ENCODE measurements at regions not wholly inside any gene's neighbourhood (a gene's known extent, or its start where the extent isn't known, plus 50 kb on each side); places are given as distances from the start of the nearest gene placed in this dataset.

GRCh38 chr2:196258407-196258806, 87.0 kb upstream of the STK17B start:
- TF ChIP-seq EZH2 (IDR thresholded peaks at IDR 0.05; ENCODE audit: borderline replicate concordance, low read depth, low read length, severe bottlenecking), result no peak
- no peak for TF ChIP-seq CTCF (IDR thresholded peaks at IDR 0.05; ENCODE audit: extremely low read depth in 1 of 2, insufficient read depth in 1 of 2, low read depth in 1 of 2, low read length in 2 of 2)
- TF ChIP-seq POLR2AphosphoS5 (IDR thresholded peaks at IDR 0.05; ENCODE audit: insufficient read depth, low read depth, low read length), result no peak
- TF ChIP-seq POLR2A (IDR thresholded peaks at IDR 0.05; ENCODE audit: low read depth, low read length), result no peak

Data from endothelial cell of umbilical vein (primary cell).